Neuronal stem cell (in vitro differentiated cells): ENCODE measurements at regions not wholly inside any gene's neighbourhood (a gene's known extent, or its start where the extent isn't known, plus 50 kb on each side); places are given as distances from the start of the nearest gene placed in this dataset.

Source experiments
- DNase-seq: peaks from one replicate; pipeline ENCODE4 v3.0.0-alpha.2; 2013; ENCODE audit warnings: low spot score
- H2AFZ ChIP-seq: one replicate; pipeline ENCODE4 v1.6.1; 2013; ENCODE audit warnings: mild to moderate bottlenecking, low read length, inconsistent platforms
- H2AK5ac ChIP-seq: 2 replicates; pipeline ENCODE4 v1.6.1; 2013; ENCODE audit warnings: low read depth, mild to moderate bottlenecking, inconsistent platforms, low read length, moderate library complexity, mixed read lengths
- H2BK120ac ChIP-seq: 2 replicates; pipeline ENCODE4 v1.6.1; 2013; ENCODE audit warnings: low read depth, mild to moderate bottlenecking, inconsistent platforms, low read length, moderate library complexity, mixed read lengths
- H2BK12ac ChIP-seq: one replicate; pipeline ENCODE4 v1.6.1; 2013; ENCODE audit warnings: low read length, inconsistent platforms
- H2BK15ac ChIP-seq: 2 replicates; pipeline ENCODE4 v1.6.1; 2013; ENCODE audit warnings: mild to moderate bottlenecking, low read length, inconsistent platforms, mixed read lengths
- H2BK5ac ChIP-seq: one replicate; pipeline ENCODE4 v1.6.1; 2013; ENCODE audit warnings: inconsistent platforms, mild to moderate bottlenecking, low read length, moderate library complexity
- H3K14ac ChIP-seq: one replicate; pipeline ENCODE4 v1.6.1; 2013; ENCODE audit warnings: low read length, inconsistent platforms
- H3K18ac ChIP-seq: 2 replicates; pipeline ENCODE4 v1.6.1; 2013; ENCODE audit warnings: low read length, inconsistent platforms
- H3K23ac ChIP-seq: 2 replicates; pipeline ENCODE4 v1.6.1; 2013; ENCODE audit warnings: low read depth, mild to moderate bottlenecking, mixed read lengths, low read length, inconsistent platforms; ENCODE audit not compliant: poor library complexity
- H3K27ac ChIP-seq: replicated peaks from 3 replicates; pipeline ENCODE4 v1.5.1; 2013; ENCODE audit warnings: low read length, inconsistent platforms
- H3K27me3 ChIP-seq, 3 experiments: 2 replicates each; pipeline ENCODE4 v1.6.1; 2013; ENCODE audit warnings: low read length in 3 of 3, mild to moderate bottlenecking in 2 of 3, inconsistent platforms in 1 of 3, low read depth in 1 of 3, mixed read lengths in 1 of 3, moderate library complexity in 1 of 3; ENCODE audit not compliant: control insufficient read depth in 3 of 3, insufficient read depth in 3 of 3
- H3K36me3 ChIP-seq, 2 donors: replicated peaks in 1 of 2; 2 replicates each; pipeline ENCODE4 v1.6.1; 2013; ENCODE audit warnings: low read length in 2 of 2; ENCODE audit not compliant: control insufficient read depth in 2 of 2, insufficient read depth in 2 of 2
- H3K4ac ChIP-seq: 2 replicates; pipeline ENCODE4 v1.6.1; 2013; ENCODE audit warnings: inconsistent platforms, mild to moderate bottlenecking, low read length, moderate library complexity
- H3K4me1 ChIP-seq, 2 donors: 1 replicate in 1 of 2; 2 replicates in 1 of 2; pipeline ENCODE4 v1.6.1; 2013; ENCODE audit warnings: low read length in 2 of 2, low read depth in 1 of 2; ENCODE audit not compliant: control insufficient read depth in 2 of 2, insufficient read depth in 1 of 2
- H3K4me2 ChIP-seq: one replicate; pipeline ENCODE4 v1.6.1; 2013; ENCODE audit warnings: mild to moderate bottlenecking, low read length, inconsistent platforms; ENCODE audit not compliant: insufficient read depth, poor library complexity, severe bottlenecking
- H3K4me3 ChIP-seq, 2 donors: 2 replicates each; pipeline ENCODE4 v1.5.1; 2013; ENCODE audit warnings: low read length in 2 of 2, mild to moderate bottlenecking in 2 of 2, inconsistent platforms in 1 of 2, moderate library complexity in 1 of 2
- H3K79me1 ChIP-seq: one replicate; pipeline ENCODE4 v1.6.1; 2013; ENCODE audit warnings: low read depth, mild to moderate bottlenecking, inconsistent platforms, low read length, moderate library complexity
- H3K9ac ChIP-seq: one replicate; pipeline ENCODE4 v1.6.1; 2013; ENCODE audit warnings: mild to moderate bottlenecking, low read depth, low read length, inconsistent platforms; ENCODE audit not compliant: poor library complexity
- H3K9me3 ChIP-seq, 2 donors: replicated peaks in 1 of 2; 2 replicates each; pipeline versions ENCODE3 to v1.6.1; 2013; ENCODE audit warnings: low read length in 2 of 2, mild to moderate bottlenecking in 2 of 2, inconsistent platforms in 1 of 2, low read depth in 1 of 2, mixed read lengths in 1 of 2, moderate library complexity in 1 of 2; ENCODE audit not compliant: control insufficient read depth in 2 of 2, insufficient read depth in 1 of 2
- H4K8ac ChIP-seq: one replicate; pipeline ENCODE4 v1.6.1; 2013; ENCODE audit warnings: low read depth, mild to moderate bottlenecking, inconsistent platforms, low read length, moderate library complexity
- H4K91ac ChIP-seq: one replicate; pipeline ENCODE4 v1.6.1; 2013; ENCODE audit warnings: low read length, low read depth, mild to moderate bottlenecking, inconsistent platforms; ENCODE audit not compliant: poor library complexity
- WGBS, 2 donors: extraction: QIAGEN DNeasy Blood & Tissue Kit; methylation state at CpG; one replicate each; pipeline ENCODE4 v1.1.7; 2013; ENCODE audit warnings: missing lambda C conversion rate in 2 of 2, mixed read lengths in 1 of 2; ENCODE audit not compliant: insufficient read length in 2 of 2, insufficient replicate concordance in 1 of 2; ENCODE audit errors: extremely low coverage in 2 of 2; 5-methylcytosine and 5-hydroxymethylcytosine counted together

GRCh38 chr3:64909011-64909410 is 221.2 kb upstream of the ADAMTS9 start:
- H4K8ac ChIP-seq = no peak overlapping the region
- no peak overlapping the region for H2BK15ac ChIP-seq
- no peak overlapping the region for H3K14ac ChIP-seq
- no peak overlapping the region for H2BK120ac ChIP-seq
- peaks cover 6 to 16% of the 10 kb centered on the region in 2 donors for H3K4me1 ChIP-seq
- H3K4me3 ChIP-seq = no peak overlapping the region
- H2BK5ac ChIP-seq = no peak overlapping the region
- no peaks in the 10 kb centered on the region for H3K9me3 ChIP-seq
- no peaks in the 10 kb centered on the region for H3K79me1 ChIP-seq
- no peaks in the 10 kb centered on the region for H3K36me3 ChIP-seq
- no peak overlapping the region for H2AK5ac ChIP-seq
- H2BK12ac ChIP-seq = no peak overlapping the region
- no CpG with 5 or more reads among the region's 8 CpGs for WGBS, 2 donors
- no peak overlapping the region for H3K9ac ChIP-seq
- H3K4ac ChIP-seq = no peak overlapping the region
- H3K23ac ChIP-seq = no peak overlapping the region
- no peak for DNase-seq
- no peak overlapping the region for H3K4me2 ChIP-seq
- no peak overlapping the region for H4K91ac ChIP-seq
- H3K27me3 ChIP-seq = no peaks in the 10 kb centered on the region
- no peak overlapping the region for H2AFZ ChIP-seq
- H3K27ac ChIP-seq = no peak overlapping the region
- no peak overlapping the region for H3K18ac ChIP-seq

GRCh38 chr3:64908251-64908685 is 220.5 kb upstream of the ADAMTS9 start:
- no peak for DNase-seq
- Histone ChIP-seq H2BK120ac (no peak overlapping the region), H3K14ac (no peak overlapping the region), H3K4me1 (peaks cover 6 to 16% of the 10 kb centered on the region in 2 donors), H4K91ac (no peak overlapping the region), H3K79me1 (no peaks in the 10 kb centered on the region), H3K36me3 (no peaks in the 10 kb centered on the region), H2AK5ac (no peak overlapping the region), H3K4ac (no peak overlapping the region), H3K9me3 (no peaks in the 10 kb centered on the region), H2AFZ (no peak overlapping the region), H3K4me3 (no peak overlapping the region), H3K9ac (no peak overlapping the region), H3K27me3 (no peaks in the 10 kb centered on the region), H3K18ac (no peak overlapping the region), H4K8ac (no peak overlapping the region), H3K23ac (no peak overlapping the region), H2BK5ac (no peak overlapping the region), H3K27ac (no peak overlapping the region), H2BK15ac (no peak overlapping the region), H3K4me2 (no peak overlapping the region), H2BK12ac (no peak overlapping the region)
- no CpG with 5 or more reads among the region's 5 CpGs for WGBS, 2 donors

- no peak overlapping the region for H3K9ac ChIP-seq
- no peak overlapping the region for H2BK120ac ChIP-seq
- H3K27me3 ChIP-seq = no peaks in the 10 kb centered on the region
- H3K9me3 ChIP-seq = no peaks in the 10 kb centered on the region
- H3K23ac ChIP-seq = no peak overlapping the region
- no peak overlapping the region for H3K4ac ChIP-seq
- no peak overlapping the region for H3K18ac ChIP-seq
- no peak overlapping the region for H2BK5ac ChIP-seq
- no peak overlapping the region for H3K27ac ChIP-seq
- H2AFZ ChIP-seq = peak overlapping the region; percentile 62
- no peaks in the 10 kb centered on the region for H3K36me3 ChIP-seq
- no peak overlapping the region for H3K4me3 ChIP-seq
- no peak overlapping the region for H4K91ac ChIP-seq
- no peak overlapping the region for H3K4me2 ChIP-seq
- no peak overlapping the region for H2BK15ac ChIP-seq
- no peak overlapping the region for H3K14ac ChIP-seq
- peaks cover 6 to 18% of the 10 kb centered on the region in 2 donors for H3K4me1 ChIP-seq
- no peak overlapping the region for H2BK12ac ChIP-seq
- H3K79me1 ChIP-seq = no peaks in the 10 kb centered on the region
- no peak overlapping the region for H2AK5ac ChIP-seq
- no CpG with 5 or more reads among the region's 7 CpGs for WGBS, 2 donors
- H4K8ac ChIP-seq = no peak overlapping the region
- DNase-seq = no peak
Measured at GRCh38 chr3:64905906-64906410, 218.2 kb upstream of the ADAMTS9 start.

GRCh38 chr3:64903006-64903405 is 215.2 kb upstream of the ADAMTS9 start:
- H3K4me1 ChIP-seq = peaks cover 6 to 7% of the 10 kb centered on the region in 2 donors

More at GRCh38 chr3:64903006-64903405, 215.2 kb upstream of the ADAMTS9 start:
- no peak overlapping the region for H2BK120ac ChIP-seq
- H3K4ac ChIP-seq = no peak overlapping the region
- WGBS, 2 donors = no CpG with 5 or more reads among the region's 1 CpG
- no peak overlapping the region for H2BK12ac ChIP-seq
- no peak overlapping the region for H3K14ac ChIP-seq
- H3K9ac ChIP-seq = no peak overlapping the region
- no peak overlapping the region for H2AFZ ChIP-seq
- H3K27me3 ChIP-seq = no peaks in the 10 kb centered on the region
- H3K9me3 ChIP-seq = no peaks in the 10 kb centered on the region
- H2BK15ac ChIP-seq = no peak overlapping the region
- no peak overlapping the region for H2BK5ac ChIP-seq
- H3K79me1 ChIP-seq = no peaks in the 10 kb centered on the region
- no peak overlapping the region for H3K23ac ChIP-seq
- no peak overlapping the region for H2AK5ac ChIP-seq
- H3K18ac ChIP-seq = no peak overlapping the region
- H3K4me2 ChIP-seq = no peak overlapping the region
- no peak for DNase-seq
- H4K91ac ChIP-seq = no peak overlapping the region
- H3K27ac ChIP-seq = no peak overlapping the region
- no peak overlapping the region for H3K4me3 ChIP-seq
- no peaks in the 10 kb centered on the region for H3K36me3 ChIP-seq
- H4K8ac ChIP-seq = no peak overlapping the region
